Endothelial cell of umbilical vein (primary cell): ENCODE measurements at regions not wholly inside any gene's neighbourhood (a gene's known extent, or its start where the extent isn't known, plus 50 kb on each side); places are given as distances from the start of the nearest gene placed in this dataset.

ENCODE experiments used
- BruUV-seq: library from RNA; stranded (reverse); fragments of 400-500 nt; replicated peaks from 2 replicates; lab custom pipeline; 2021; lab: Mats Ljungman, UMichigan
- CTCF ChIA-PET: fragments of 300-600, 350-600 bp; sonication (Branson Sonifier 250); formaldehyde crosslinking; loops from one replicate; lab custom pipeline; 2021; ENCODE audit warnings: antibody characterized with exemption, inconsistent platforms; lab: Charles Lee
- POLR2A ChIA-PET: fragments of 300-600, 350-600 bp; sonication (Branson Sonifier 250); formaldehyde crosslinking; loops from one replicate; lab custom pipeline; 2021; ENCODE audit warnings: antibody characterized with exemption, inconsistent platforms; lab: Charles Lee
- DNase-seq: peaks from one replicate; pipeline ENCODE4 v3.0.0-alpha.2; 2011; ENCODE audit warnings: low read depth, low spot score
- FAIRE-seq: peaks from 2 replicates; lab custom pipeline; 2011; peaks lifted over from hg19 to GRCh38; lab: Jason Lieb, UNC
- H2AFZ ChIP-seq: 2 replicates; pipeline ENCODE4 v1.6.0; 2012; ENCODE audit warnings: low read depth, low read length, control low read depth, inconsistent platforms
- H3K27ac ChIP-seq: 2 replicates; pipeline ENCODE4 v1.5.1; 2011; ENCODE audit warnings: low read depth, mild to moderate bottlenecking, control low read depth, low read length, moderate library complexity; ENCODE audit not compliant: insufficient read depth
- H3K27me3 ChIP-seq, 2 experiments: 2 replicates each; pipeline versions ENCODE4 v1.6.0 to v1.6.1; 2011; ENCODE audit warnings: low read length in 2 of 2, mixed read lengths in 1 of 2; ENCODE audit not compliant: control insufficient read depth in 2 of 2, insufficient read depth in 2 of 2
- H3K36me3 ChIP-seq, 2 experiments: 2 replicates in 1 of 2; 3 replicates in 1 of 2; pipeline ENCODE4 v1.5.1; 2011; ENCODE audit warnings: low read length in 2 of 2, mild to moderate bottlenecking in 1 of 2, moderate library complexity in 1 of 2; ENCODE audit not compliant: control insufficient read depth in 2 of 2, insufficient read depth in 2 of 2; ENCODE audit errors: extremely low read depth in 1 of 2
- H3K4me1 ChIP-seq: 3 replicates; pipeline ENCODE4 v1.5.1; 2011; ENCODE audit warnings: mild to moderate bottlenecking, low read length; ENCODE audit not compliant: control insufficient read depth, insufficient read depth; ENCODE audit errors: extremely low read depth
- H3K4me2 ChIP-seq: 2 replicates; pipeline ENCODE4 v1.6.1; 2011; ENCODE audit warnings: low read length, control low read depth, mixed read lengths; ENCODE audit not compliant: insufficient read depth
- H3K4me3 ChIP-seq, 3 experiments: fragments of 200-600 bp in 1 of 3; sonication (generic), shearing (Covaris generic) in 1 of 3; replicated peaks in 1 of 3; 2 replicates each; pipeline ENCODE4 v1.5.1; 2011 to 2016; ENCODE audit warnings: control low read depth in 3 of 3, low read length in 3 of 3, mild to moderate bottlenecking in 2 of 3, inconsistent platforms in 1 of 3, low read depth in 1 of 3, moderate library complexity in 1 of 3; ENCODE audit not compliant: insufficient read depth in 1 of 3
- H3K79me2 ChIP-seq: 2 replicates; pipeline ENCODE4 v1.6.0; 2012; ENCODE audit warnings: low read length, inconsistent platforms; ENCODE audit not compliant: control insufficient read depth, insufficient read depth
- H3K9ac ChIP-seq: replicated peaks from 2 replicates; pipeline ENCODE3; 2011; ENCODE audit warnings: low read length, control low read depth; ENCODE audit not compliant: insufficient read depth; ENCODE audit errors: extremely low read depth
- H3K9me1 ChIP-seq: replicated peaks from 3 replicates; pipeline ENCODE4 v1.6.0; 2011; ENCODE audit warnings: mild to moderate bottlenecking, low read length; ENCODE audit not compliant: control insufficient read depth, insufficient read depth; ENCODE audit errors: extremely low read depth
- H3K9me3 ChIP-seq: replicated peaks from 2 replicates; pipeline ENCODE4 v1.5.1; 2012; ENCODE audit warnings: low read length, inconsistent platforms; ENCODE audit not compliant: control insufficient read depth, insufficient read depth
- H4K20me1 ChIP-seq: replicated peaks from 2 replicates; pipeline ENCODE3; 2011; ENCODE audit warnings: mild to moderate bottlenecking, low read length; ENCODE audit not compliant: control insufficient read depth, insufficient read depth; ENCODE audit errors: extremely low read depth
- CTCF ChIP-seq, 2 donors: IDR thresholded peaks; 1 replicate in 1 of 2; 2 replicates in 1 of 2; pipeline ENCODE4 v1.5.1; 2011; ENCODE audit warnings: low read length in 2 of 2, mild to moderate bottlenecking in 2 of 2, moderate library complexity in 2 of 2, control low read depth in 1 of 2, inconsistent platforms in 1 of 2, low read depth in 1 of 2; ENCODE audit not compliant: insufficient read depth in 1 of 2; ENCODE audit errors: extremely low read depth in 1 of 2
- EZH2 ChIP-seq: IDR thresholded peaks from 2 replicates; pipeline ENCODE4 v1.6.1; 2012; ENCODE audit warnings: borderline replicate concordance, low read depth, mild to moderate bottlenecking, moderate library complexity, low read length, inconsistent platforms; ENCODE audit not compliant: severe bottlenecking
- FOS ChIP-seq: IDR thresholded peaks from 2 replicates; pipeline ENCODE4 v1.6.1; 2011; ENCODE audit warnings: mild to moderate bottlenecking, low read length, moderate library complexity, borderline replicate concordance; ENCODE audit not compliant: insufficient read depth
- GATA2 ChIP-seq: IDR thresholded peaks from 2 replicates; pipeline ENCODE4 v1.7.0; 2011; ENCODE audit warnings: low read depth, mild to moderate bottlenecking, moderate library complexity, mixed read lengths, low read length; ENCODE audit not compliant: insufficient read length, insufficient read depth
- JUN ChIP-seq: IDR thresholded peaks from 2 replicates; pipeline ENCODE4 v1.6.1; 2011; ENCODE audit warnings: borderline replicate concordance, low read depth; ENCODE audit not compliant: insufficient read length, insufficient read depth
- MAX ChIP-seq: IDR thresholded peaks from 2 replicates; pipeline ENCODE4 v1.6.1; 2011; ENCODE audit not compliant: insufficient read depth, insufficient read length
- MYC ChIP-seq: IDR thresholded peaks from one replicate; pipeline ENCODE4 v1.6.1; 2011; ENCODE audit warnings: mild to moderate bottlenecking, low read depth, low read length
- POLR2A ChIP-seq: IDR thresholded peaks from 2 replicates; pipeline ENCODE4 v1.6.1; 2012; ENCODE audit warnings: low read depth, mild to moderate bottlenecking, control low read depth, low read length
- POLR2AphosphoS5 ChIP-seq: IDR thresholded peaks from 2 replicates; pipeline ENCODE4 v1.6.1; 2012; ENCODE audit warnings: low read depth, mild to moderate bottlenecking, control low read depth, low read length, moderate library complexity; ENCODE audit not compliant: insufficient read depth
- dilution Hi-C: fragments of 300-500 bp; cut with MboI; formaldehyde crosslinking; loops from one replicate; pipeline ENCODE4 v1.15.0; 2019; ENCODE audit warnings: low sequenced_read_pairs; ENCODE audit not compliant: extremely low pct_ligation_motif_present
- intact Hi-C: fragments of 100-400 bp; cut with micrococcal nuclease; formaldehyde crosslinking; loops from one replicate; pipeline ENCODE4 v1.10.0; 2022

- DNase-seq (no peak), FAIRE-seq (no peak)
- ChIA-PET CTCF (no interaction called here), POLR2A (no interaction called here)
- Histone ChIP-seq H3K4me3 (no peak overlapping the region), H2AFZ (no peak overlapping the region), H3K79me2 (no peaks in the 10 kb centered on the region), H3K9ac (no peak overlapping the region), H3K27ac (no peak overlapping the region), H3K4me2 (no peak overlapping the region), H3K4me1 (no peaks in the 10 kb centered on the region), H3K36me3 (no peaks in the 10 kb centered on the region), H3K27me3 (no peaks in the 10 kb centered on the region), H4K20me1 (no peaks in the 10 kb centered on the region), H3K9me1 (no peaks in the 10 kb centered on the region), H3K9me3 (peaks cover 15% of the 10 kb centered on the region)
- TF ChIP-seq GATA2 (no peak), EZH2 (no peak), FOS (no peak), JUN (no peak), MYC (no peak), POLR2A (no peak), MAX (no peak), CTCF (IDR thresholded peaks at IDR 0.05; ENCODE audit: extremely low read depth in 1 of 2, insufficient read depth in 1 of 2, low read depth in 1 of 2, low read length in 2 of 2) (no peak), POLR2AphosphoS5 (no peak)
- intact Hi-C loops: no loop called here
- dilution Hi-C loops: no loop called here
- BruUV-seq: no TSS peak
These were observed 150.9 kb downstream of the HS3ST3B1 start for GRCh38 chr17:14451729-14452191.
